HCT116 (cell line): ENCODE measurements at regions not wholly inside any gene's neighbourhood (a gene's known extent, or its start where the extent isn't known, plus 50 kb on each side); places are given as distances from the start of the nearest gene placed in this dataset.

Experiments
- ATAC-seq: fragments of 200-7000 bp; cut with Tn5 transposase; 2 replicates; pipeline ENCODE4 v1.9.1; 2020; ENCODE audit warnings: mild to moderate bottlenecking, moderate library complexity
- BruUV-seq: library from RNA; stranded (reverse); fragments of 400-500 nt; replicated peaks from 2 replicates; lab custom pipeline; 2021; lab: Mats Ljungman, UMichigan
- CTCF ChIA-PET: fragments of 300-600 bp; sonication (Branson Sonifier 250); formaldehyde crosslinking; loops from one replicate; lab custom pipeline; 2021; ENCODE audit warnings: antibody characterized with exemption; lab: Charles Lee
- POLR2A ChIA-PET: fragments of 300-600, 350-600 bp; sonication (Branson Sonifier 250); formaldehyde crosslinking; loops from one replicate; lab custom pipeline; 2021; ENCODE audit warnings: antibody characterized with exemption; lab: Charles Lee
- RAD21 ChIA-PET, 2 experiments: fragments of 300-600 bp; sonication (Branson Sonifier 250); formaldehyde crosslinking; loops; one replicate each; lab custom pipeline; 2023; ENCODE audit warnings: low total read pairs in 2 of 2; ENCODE audit not compliant: uncharacterized antibody in 2 of 2, unreplicated experiment in 2 of 2, low non-redundant PET in 1 of 2; lab: Charles Lee
- DNase-seq: peaks from one replicate; pipeline ENCODE4 v3.0.0-alpha.2; 2010; ENCODE audit warnings: low read depth, low spot score
- H2AFZ ChIP-seq: fragments of 200-600 bp; shearing (Covaris generic), sonication (generic); 2 replicates; pipeline ENCODE4 v1.6.1; 2017; ENCODE audit warnings: low read depth, mixed run types, mixed read lengths, antibody characterized with exemption, low read length; ENCODE audit not compliant: poor library complexity, severe bottlenecking
- H3K27ac ChIP-seq: 2 replicates; pipeline ENCODE4 v1.5.1; 2012; ENCODE audit warnings: low read depth, low read length
- H3K27me3 ChIP-seq: fragments of 200-600 bp; sonication (generic); 2 replicates; pipeline ENCODE4 v1.6.1; 2016; ENCODE audit warnings: mixed run types, low read length, mixed read lengths; ENCODE audit not compliant: insufficient read depth
- H3K36me3 ChIP-seq, 2 experiments: fragments of 200-500 bp in 1 of 2; fragments of 200-600 bp in 1 of 2; sonication (Bioruptor generic) in 1 of 2; sonication (generic) in 1 of 2; 2 replicates each; pipeline versions ENCODE4 v1.5.1 to v1.6.1; 2014 to 2016; ENCODE audit warnings: low read length in 2 of 2, inconsistent platforms in 1 of 2, mixed read lengths in 1 of 2, mixed run types in 1 of 2; ENCODE audit not compliant: insufficient read depth in 2 of 2, control insufficient read depth in 1 of 2
- H3K4me1 ChIP-seq, 2 experiments: fragments of 200-600 bp in 1 of 2; sonication (generic) in 1 of 2; 2 replicates each; pipeline versions ENCODE4 v1.5.1 to v1.6.1; 2012 to 2017; ENCODE audit warnings: low read length in 2 of 2, inconsistent platforms in 1 of 2, mild to moderate bottlenecking in 1 of 2, mixed read lengths in 1 of 2, mixed run types in 1 of 2, moderate library complexity in 1 of 2; ENCODE audit not compliant: insufficient read depth in 2 of 2, control insufficient read depth in 1 of 2
- H3K4me2 ChIP-seq: fragments of 200-600 bp; sonication (generic); 2 replicates; pipeline ENCODE4 v1.6.1; 2017; ENCODE audit warnings: mixed run types, low read length, mixed read lengths
- H3K4me3 ChIP-seq, 2 experiments: fragments of 200-600 bp in 1 of 2; sonication (generic) in 1 of 2; replicated peaks in 1 of 2; 2 replicates each; pipeline ENCODE4 v1.5.1; 2011 to 2016; ENCODE audit warnings: low read length in 2 of 2, control low read depth in 1 of 2, low read depth in 1 of 2, mild to moderate bottlenecking in 1 of 2, mixed read lengths in 1 of 2, mixed run types in 1 of 2
- H3K79me2 ChIP-seq: fragments of 200-600 bp; sonication (generic); 2 replicates; pipeline ENCODE4 v1.6.1; 2017; ENCODE audit warnings: mild to moderate bottlenecking, mixed run types, low read length, moderate library complexity, mixed read lengths; ENCODE audit not compliant: insufficient read depth
- H3K9ac ChIP-seq: fragments of 200-600 bp; sonication (generic); 2 replicates; pipeline ENCODE4 v1.6.1; 2016; ENCODE audit warnings: low read length, mixed read lengths
- H3K9me2 ChIP-seq: fragments of 200-600 bp; sonication (generic), shearing (Covaris generic); 2 replicates; pipeline ENCODE4 v1.6.1; 2017; ENCODE audit warnings: mixed run types, mild to moderate bottlenecking, moderate library complexity; ENCODE audit not compliant: insufficient read depth
- H3K9me3 ChIP-seq, 2 experiments: fragments of 200-500 bp in 1 of 2; fragments of 200-600 bp in 1 of 2; sonication (Bioruptor generic) in 1 of 2; sonication (generic) in 1 of 2; 2 replicates each; pipeline ENCODE4 v1.6.1; 2014 to 2017; ENCODE audit warnings: low read length in 2 of 2, mixed read lengths in 2 of 2, inconsistent platforms in 1 of 2, low read depth in 1 of 2, mild to moderate bottlenecking in 1 of 2, mixed run types in 1 of 2, moderate library complexity in 1 of 2; ENCODE audit not compliant: control insufficient read depth in 1 of 2, insufficient read depth in 1 of 2
- H4K20me1 ChIP-seq: fragments of 200-600 bp; sonication (generic), shearing (Covaris generic); 2 replicates; pipeline ENCODE4 v1.6.1; 2017; ENCODE audit warnings: mixed run types, mild to moderate bottlenecking, moderate library complexity; ENCODE audit not compliant: insufficient read depth
- ATF3 ChIP-seq: IDR thresholded peaks from 2 replicates; pipeline ENCODE4 v1.6.1; 2012
- CBX3 ChIP-seq: IDR thresholded peaks from 2 replicates; pipeline ENCODE4 v1.6.1; 2012; ENCODE audit warnings: low read depth
- CEBPB ChIP-seq: IDR thresholded peaks from 2 replicates; pipeline ENCODE4 v1.6.1; 2012; ENCODE audit warnings: low read depth
- CTCF ChIP-seq, 3 experiments: fragments of 200-600 bp in 1 of 3; sonication (generic) in 1 of 3; IDR thresholded peaks in 2 of 3; conservative IDR thresholded peaks in 1 of 3; 2 replicates each; pipeline ENCODE4 v1.5.1; 2012 to 2017; ENCODE audit warnings: low read depth in 2 of 3, low read length in 2 of 3, antibody characterized with exemption in 1 of 3, borderline replicate concordance in 1 of 3, control low read depth in 1 of 3, mild to moderate bottlenecking in 1 of 3, mixed read lengths in 1 of 3, mixed run types in 1 of 3, moderate library complexity in 1 of 3; ENCODE audit not compliant: insufficient read depth in 1 of 3
- EGR1 ChIP-seq: IDR thresholded peaks from 2 replicates; pipeline ENCODE4 v1.6.1; 2012; ENCODE audit warnings: low read depth
- EZH2phosphoT487 ChIP-seq: fragments of 200-600 bp; IDR thresholded peaks from 2 replicates; pipeline ENCODE4 v1.6.1; 2018; ENCODE audit warnings: antibody characterized with exemption, borderline replicate concordance
- POLR2A ChIP-seq: IDR thresholded peaks from 2 replicates; pipeline ENCODE4 v1.7.0; 2011; ENCODE audit warnings: borderline replicate concordance; ENCODE audit not compliant: insufficient read depth, insufficient read length; ENCODE audit errors: extremely low read depth
- RAD21 ChIP-seq: IDR thresholded peaks from 2 replicates; pipeline ENCODE4 v1.6.1; 2012; ENCODE audit warnings: low read depth, mild to moderate bottlenecking
- SP1 ChIP-seq: IDR thresholded peaks from 2 replicates; pipeline ENCODE4 v1.6.1; 2012; ENCODE audit warnings: low read depth
- SRF ChIP-seq: IDR thresholded peaks from 2 replicates; pipeline ENCODE4 v1.6.1; 2012; ENCODE audit warnings: low read depth
- YY1 ChIP-seq: IDR thresholded peaks from 2 replicates; pipeline ENCODE4 v1.6.1; 2011; ENCODE audit warnings: low read length, low read depth, moderate library complexity, mild to moderate bottlenecking; ENCODE audit not compliant: insufficient replicate concordance; ENCODE audit errors: extremely low read depth
- ZFX ChIP-seq: fragments of 450-650 bp; IDR thresholded peaks from 2 replicates; pipeline ENCODE4 v1.6.1; 2017
- intact Hi-C: fragments of 100-400 bp; cut with micrococcal nuclease; formaldehyde crosslinking; loops from 2 replicates; pipeline ENCODE4 v1.10.0; 2022

GRCh38 chr13:50277127-50277526 is 261.9 kb downstream of the KCNRG start:
- no TSS peak for BruUV-seq
- intact Hi-C loops, result no loop called here
- no peak overlapping the region for H3K4me2 ChIP-seq
- no peaks in the 10 kb centered on the region for H3K9me3 ChIP-seq
- no peak for TF ChIP-seq CBX3
- TF ChIP-seq YY1, result no peak
- TF ChIP-seq EGR1, result no peak
- no peak for TF ChIP-seq EZH2phosphoT487
- no peak for TF ChIP-seq RAD21
- no peak for TF ChIP-seq ATF3
- no peak for TF ChIP-seq ZFX
- no peak for TF ChIP-seq SRF
- TF ChIP-seq CTCF (IDR thresholded peaks at IDR 0.05 in 2 of 3, conservative IDR thresholded peaks at IDR 0.05 in 1 of 3; ENCODE audit: borderline replicate concordance in 1 of 3, insufficient read depth in 1 of 3, low read depth in 2 of 3, low read length in 2 of 3), result no peak
- TF ChIP-seq CEBPB, result no peak
- TF ChIP-seq POLR2A, result no peak
- TF ChIP-seq SP1, result no peak
- H2AFZ ChIP-seq, result no peak overlapping the region
- ChIA-PET POLR2A (no interaction called here), RAD21 (no interaction called here), CTCF (no interaction called here)
- H3K79me2 ChIP-seq, result peaks cover 3% of the 10 kb centered on the region; the same call in 1 of the 2 replicates
- H3K4me3 ChIP-seq, result no peak overlapping the region
- H3K9ac ChIP-seq, result no peak overlapping the region
- H4K20me1 ChIP-seq, result no peaks in the 10 kb centered on the region
- no peaks in the 10 kb centered on the region for H3K4me1 ChIP-seq
- H3K36me3 ChIP-seq, result no peaks in the 10 kb centered on the region
- H3K9me2 ChIP-seq, result no peaks in the 10 kb centered on the region; the same call in 1 of the 2 replicates
- H3K27ac ChIP-seq, result no peak overlapping the region
- DNase-seq, result no peak
- no peaks in the 10 kb centered on the region for H3K27me3 ChIP-seq
- ATAC-seq, result no peak
